Glomerular visceral epithelial cell (primary cell): ENCODE measurements at regions not wholly inside any gene's neighbourhood (a gene's known extent, or its start where the extent isn't known, plus 50 kb on each side); places are given as distances from the start of the nearest gene placed in this dataset.

Experiments used
- DNase-seq: peaks from one replicate; pipeline ENCODE4 v3.0.0-alpha.2; 2016; ENCODE audit errors: extremely low spot score

- no peak for DNase-seq
Measured at GRCh38 chr12:127556231-127556886, 710.6 kb upstream of the TMEM132C start.

DNA sequence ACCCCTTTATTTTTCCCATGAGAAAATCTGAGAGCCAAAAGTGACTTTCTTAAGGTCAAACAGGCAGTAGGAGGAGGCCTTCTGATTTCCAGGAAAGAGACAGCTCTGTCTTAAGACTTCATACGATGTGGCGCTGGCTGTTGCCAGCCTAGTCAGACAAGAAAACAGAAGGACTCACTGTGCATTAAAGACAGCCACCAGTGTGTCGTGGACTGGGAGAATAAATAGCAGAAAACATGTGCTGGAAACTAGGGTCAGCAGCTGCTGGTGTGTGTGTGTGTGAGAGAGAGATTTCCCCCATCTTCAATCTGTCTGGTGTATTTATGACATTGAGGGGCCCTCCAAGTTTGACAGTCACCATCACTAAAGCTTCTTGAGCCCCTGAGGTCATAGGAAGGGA lies 708.6 kb upstream of the TMEM132C start:
- no peak for DNase-seq

DNA sequence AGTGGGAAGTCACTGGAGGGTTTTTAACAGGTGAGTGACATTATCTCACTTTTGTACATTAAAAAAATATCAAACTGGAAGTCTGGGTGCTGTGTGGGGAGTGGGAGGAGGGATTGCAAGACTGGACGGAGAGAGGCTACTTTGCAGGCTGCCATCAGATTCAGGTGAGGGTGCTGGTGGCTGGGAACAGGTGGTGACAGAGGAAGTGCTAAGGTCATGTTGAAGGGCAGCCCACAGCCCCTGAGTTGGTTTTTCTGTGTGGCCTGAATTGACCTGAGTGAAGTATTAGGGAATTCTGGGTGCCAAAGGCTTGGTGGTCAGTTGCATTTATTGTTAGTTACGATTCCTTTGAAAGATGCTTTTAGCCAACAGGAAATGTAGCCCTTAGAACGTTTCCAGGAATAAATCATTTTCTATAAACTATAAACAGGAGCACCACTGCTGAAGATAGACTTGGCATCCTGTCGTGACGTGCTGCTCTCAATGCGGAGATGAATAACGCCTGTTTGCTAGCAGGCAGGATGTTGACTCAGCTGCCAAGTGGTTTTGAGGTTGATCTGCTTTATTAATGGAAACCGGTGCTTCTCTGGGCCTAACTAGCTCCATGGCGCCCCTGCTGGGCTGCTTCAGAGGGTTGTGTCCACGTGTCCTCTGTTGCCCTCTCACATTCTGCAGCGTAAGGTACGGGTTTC lies 707.5 kb upstream of the TMEM132C start:
- DNase-seq, result peak; percentile 82

DNA sequence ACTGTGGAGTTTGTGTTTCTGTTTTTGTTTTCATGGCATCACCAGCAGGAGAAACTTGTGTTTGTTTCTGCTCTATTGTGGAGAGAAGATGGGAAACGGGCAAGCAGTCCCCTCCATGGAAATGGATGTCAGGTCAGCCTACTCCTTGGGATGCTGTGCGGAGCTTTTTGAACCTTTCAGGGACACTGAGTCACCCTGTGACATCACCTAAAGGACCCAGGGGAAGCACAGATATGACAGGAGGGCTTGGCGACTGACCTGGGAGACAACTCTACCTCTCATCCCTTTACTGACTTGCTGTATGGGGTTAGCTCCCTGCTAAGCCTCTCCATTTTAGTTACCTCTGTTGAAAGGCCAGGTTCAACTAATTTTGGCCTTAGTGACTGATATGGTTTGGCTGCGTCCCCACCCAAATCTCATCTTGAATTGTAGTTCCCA lies 706.9 kb upstream of the TMEM132C start:
- no peak for DNase-seq

- DNase-seq, result no peak
Measured at GRCh38 chr12:127562816-127563215, 704.2 kb upstream of the TMEM132C start.

DNA sequence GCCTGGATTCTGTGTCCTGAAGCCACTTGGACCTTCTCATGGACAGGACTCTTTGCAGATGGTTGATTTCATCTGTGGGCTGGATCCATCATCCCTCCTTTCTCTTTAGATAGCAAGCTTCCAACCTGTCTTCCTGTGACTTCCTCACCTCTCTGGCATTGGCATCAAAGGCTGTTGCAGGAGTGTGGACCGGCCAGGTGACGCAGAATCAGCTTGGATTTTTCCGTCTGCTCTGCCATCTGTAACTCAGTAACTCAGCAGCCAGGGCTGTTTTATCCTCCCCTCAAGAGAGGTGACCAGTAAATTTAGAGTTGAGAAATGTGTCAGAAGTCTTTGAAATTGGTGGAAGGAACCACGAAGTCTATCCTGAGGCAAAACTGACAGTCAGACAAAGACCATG lies 701.7 kb upstream of the TMEM132C start:
- no peak for DNase-seq

DNA sequence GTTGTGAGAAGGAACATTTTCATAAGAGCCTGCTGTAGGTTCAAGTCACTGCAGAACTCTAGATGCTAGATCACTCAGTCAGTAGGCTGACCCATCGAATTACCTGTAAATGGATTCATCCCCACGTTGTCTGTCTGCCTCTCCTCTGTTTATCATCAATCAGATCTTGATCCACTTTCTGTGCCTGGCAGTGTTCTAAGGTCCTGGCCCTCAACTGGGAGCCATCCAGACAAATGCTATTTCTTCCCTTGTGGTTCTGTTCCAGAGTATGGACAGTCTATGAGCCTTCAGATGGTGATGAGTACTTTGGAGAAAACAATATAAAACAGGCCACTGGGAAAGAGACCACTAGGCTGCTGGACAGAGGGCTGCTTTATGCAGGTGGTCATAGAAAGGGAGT lies 699.4 kb upstream of the TMEM132C start:
- DNase-seq, result no peak

- DNase-seq, result no peak
Measured at GRCh38 chr12:127570387-127570786, 696.6 kb upstream of the TMEM132C start.

GRCh38 chr12:127570793-127571360 lies 696.1 kb upstream of the TMEM132C start:
- no peak for DNase-seq

DNA sequence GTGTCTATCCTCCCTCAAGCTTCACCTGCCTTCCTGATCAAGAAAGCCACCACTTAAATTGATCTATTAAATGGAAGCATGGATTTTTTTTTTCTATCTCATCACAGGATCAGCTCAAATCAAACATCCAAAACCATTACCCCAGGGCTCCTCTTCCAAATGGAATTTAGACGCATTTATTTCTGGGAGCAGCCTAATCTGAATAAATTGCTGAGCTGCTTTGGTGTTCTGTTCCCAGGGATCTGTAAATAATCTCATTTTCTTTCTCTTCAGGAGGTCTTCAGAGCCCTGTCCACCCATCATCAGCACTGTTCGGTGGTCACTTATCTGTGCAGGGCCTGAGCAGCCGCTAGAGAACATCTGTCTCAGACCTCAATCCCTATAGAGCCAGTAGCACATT lies 695.4 kb upstream of the TMEM132C start:
- DNase-seq, result no peak

DNA sequence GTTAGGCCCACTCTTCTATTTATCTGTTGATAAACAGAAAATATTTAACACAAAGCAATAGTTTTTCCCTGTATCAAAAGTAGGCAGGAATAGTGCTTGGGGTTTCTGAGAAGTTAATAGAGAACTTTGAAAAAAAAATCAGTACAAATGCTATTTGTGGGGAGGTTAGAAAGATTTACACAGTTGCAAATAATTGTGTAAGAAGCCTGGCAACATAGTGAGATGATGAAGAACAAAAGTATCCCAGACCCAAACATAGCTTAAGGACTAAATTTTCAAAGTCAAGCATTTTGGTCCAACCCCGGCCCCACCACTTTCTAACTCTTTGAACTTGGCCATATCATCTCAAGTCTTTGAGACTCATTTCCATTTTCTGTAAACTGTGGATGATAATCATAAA lies 687.5 kb upstream of the TMEM132C start:
- DNase-seq, result no peak

DNA sequence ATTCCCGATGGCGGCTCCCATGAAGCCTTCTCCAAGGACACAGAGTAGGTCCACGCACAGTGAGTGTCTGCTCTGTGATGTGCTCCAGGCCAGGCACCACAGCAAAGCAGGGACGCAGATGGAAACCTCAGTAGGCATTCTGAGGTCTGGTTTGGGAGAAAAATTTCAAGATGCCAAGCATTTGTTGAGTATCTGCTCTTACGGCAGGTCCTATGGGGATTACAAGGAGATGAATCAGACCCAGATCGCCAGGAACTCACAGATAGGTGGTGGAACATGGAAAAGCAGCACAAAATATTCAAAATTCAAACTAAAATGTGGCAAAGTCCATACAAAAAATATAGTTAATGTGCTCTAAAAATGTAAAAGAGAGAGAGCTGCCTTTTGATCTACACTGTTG lies 684.9 kb upstream of the TMEM132C start:
- DNase-seq, result no peak

DNA sequence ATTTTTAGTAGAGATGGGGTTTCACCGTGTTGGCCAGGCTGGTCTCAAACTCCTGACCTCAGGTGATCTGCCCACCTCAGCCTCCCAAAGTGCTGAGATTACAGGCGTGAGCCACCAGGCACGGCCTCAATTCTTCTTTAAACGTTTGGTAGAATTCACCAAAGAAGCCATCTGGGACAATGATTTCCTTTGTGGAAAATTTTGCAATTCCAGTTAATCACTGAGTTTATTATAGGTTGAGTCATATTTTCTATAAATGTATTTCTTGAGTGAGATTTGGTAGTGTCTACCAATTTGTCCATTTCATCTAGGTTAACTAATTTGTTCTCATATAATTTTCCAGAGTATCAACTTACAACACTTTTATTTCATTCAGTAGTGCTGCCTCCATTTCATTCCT lies 683.9 kb upstream of the TMEM132C start:
- DNase-seq, result no peak

DNA sequence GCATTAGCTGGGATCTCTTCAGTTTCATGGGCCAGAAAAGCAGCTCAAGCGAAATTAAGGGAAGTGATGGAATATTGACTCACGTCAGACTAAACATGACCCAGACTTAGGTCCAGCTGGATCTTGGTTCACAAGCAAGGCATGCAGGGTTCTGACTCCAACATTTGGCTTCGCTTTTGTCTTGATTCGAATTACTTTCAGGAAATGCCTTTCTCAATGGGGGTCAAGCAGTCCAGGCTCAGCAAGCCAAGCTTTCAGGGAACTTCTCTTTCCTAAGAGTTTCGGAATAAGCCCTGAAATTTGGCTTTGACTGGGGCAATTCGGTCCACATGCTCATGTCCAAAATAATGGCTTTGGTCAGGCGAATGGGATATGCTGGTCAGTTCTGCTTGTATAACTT lies 678.7 kb upstream of the TMEM132C start:
- DNase-seq, result no peak

DNA sequence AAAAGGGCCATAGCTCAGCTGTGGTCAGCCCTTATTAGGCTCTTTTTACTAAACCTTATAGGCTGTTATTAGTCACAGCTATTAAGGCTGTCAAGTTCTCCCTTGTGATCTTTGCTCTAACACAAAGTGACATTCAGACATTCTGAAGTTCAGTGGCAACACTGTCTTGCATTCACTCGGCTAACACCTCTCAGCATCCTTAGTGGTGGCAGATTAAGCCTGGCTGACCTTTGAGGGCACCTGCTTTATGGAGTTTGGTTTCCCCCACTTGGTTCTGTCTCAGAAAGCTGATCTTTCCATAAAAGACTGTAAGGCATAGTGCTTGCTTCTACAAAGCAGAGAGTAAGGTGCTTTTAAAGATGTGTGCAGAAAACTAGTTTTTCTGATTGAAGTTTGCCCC lies 677.4 kb upstream of the TMEM132C start:
- no peak for DNase-seq

DNA sequence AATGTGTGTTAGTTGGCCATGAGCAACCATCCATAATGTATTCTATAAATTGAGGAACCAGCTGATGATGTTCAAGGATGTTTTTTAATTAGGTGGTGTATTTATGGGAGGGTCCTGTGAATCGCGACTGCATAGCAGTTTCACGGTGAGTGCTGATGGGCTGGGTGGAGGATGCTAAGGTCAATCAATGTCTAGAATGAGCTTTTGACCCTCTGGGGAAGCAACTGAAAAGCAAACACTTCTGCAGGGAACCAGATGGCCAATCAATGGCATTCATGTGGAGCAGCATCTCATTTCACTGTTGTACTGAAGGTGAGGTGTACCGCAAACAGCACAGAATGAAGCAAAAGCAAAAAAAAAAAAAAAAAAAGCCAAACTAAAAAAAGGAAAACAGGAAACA lies 676.1 kb upstream of the TMEM132C start:
- no peak for DNase-seq

DNA sequence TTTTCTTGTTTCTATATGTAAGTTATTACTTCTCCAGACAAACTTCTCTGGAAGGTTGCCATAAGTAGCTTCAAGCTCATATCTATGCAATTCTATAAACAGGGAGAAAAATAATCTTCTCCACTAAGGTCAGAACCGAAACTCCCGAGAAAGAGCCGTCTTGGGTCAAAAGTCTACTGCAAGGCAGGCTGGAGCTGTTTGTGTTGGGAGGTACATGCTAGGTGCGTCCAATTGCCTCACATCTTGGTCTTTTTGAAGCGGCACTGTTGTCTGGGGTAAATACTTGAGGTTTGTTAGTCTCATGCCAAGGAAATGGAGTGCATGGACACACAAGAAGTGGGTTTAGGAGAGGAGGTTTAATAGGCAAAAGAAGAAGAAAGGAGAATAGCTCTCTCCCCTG lies 674.7 kb upstream of the TMEM132C start:
- no peak for DNase-seq

GRCh38 chr12:127594351-127594970 lies 672.5 kb upstream of the TMEM132C start:
- no peak for DNase-seq

GRCh38 chr12:127595506-127595905 lies 671.5 kb upstream of the TMEM132C start:
- no peak for DNase-seq

GRCh38 chr12:127596891-127597290 lies 670.1 kb upstream of the TMEM132C start:
- DNase-seq, result no peak

DNA sequence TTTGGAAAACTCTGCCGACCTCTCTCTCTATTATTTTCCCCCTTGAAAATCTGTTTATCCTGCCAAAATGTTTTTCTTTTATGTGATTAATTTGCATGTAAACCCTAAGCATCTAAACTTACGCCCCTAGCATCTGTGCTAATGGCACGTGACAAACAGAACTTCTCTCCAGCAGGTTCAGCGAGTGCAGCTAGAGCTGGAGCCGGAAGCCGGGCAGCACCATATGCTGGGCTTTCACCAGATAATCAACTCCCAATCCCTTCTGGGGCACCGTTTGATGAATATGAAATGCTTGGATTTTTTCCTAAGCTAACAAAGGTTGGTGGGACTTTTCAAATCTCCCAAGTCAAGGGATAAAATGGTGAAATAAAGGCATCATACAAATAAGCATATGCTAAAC lies 667.5 kb upstream of the TMEM132C start:
- no peak for DNase-seq

- DNase-seq, result no peak
Measured at GRCh38 chr12:127600211-127600610, 666.8 kb upstream of the TMEM132C start.

- DNase-seq, result no peak
Measured at GRCh38 chr12:127606476-127607015, 660.4 kb upstream of the TMEM132C start.
